Natural killer cell (primary cell): ENCODE measurements at regions not wholly inside any gene's neighbourhood (a gene's known extent, or its start where the extent isn't known, plus 50 kb on each side); places are given as distances from the start of the nearest gene placed in this dataset.

Source experiments
- ATAC-seq, 3 donors: fragments of 150-1000 bp in 2 of 3; fragments of 200-7000 bp in 1 of 3; cut with Tn5 transposase; 1 replicate in 1 of 3; 2 replicates in 2 of 3; pipeline ENCODE4 v1.10.0; 2021; ENCODE audit warnings: mild to moderate bottlenecking in 2 of 3, moderate library complexity in 2 of 3
- DNase-seq, 2 donors: peaks; one replicate each; pipeline versions ENCODE4 v3.0.0 to v3.0.0-alpha.2; 2013 to 2021; ENCODE audit warnings: mixed read lengths in 1 of 2
- H3K27ac ChIP-seq: one replicate; pipeline ENCODE4 v1.5.1; 2013; ENCODE audit warnings: mild to moderate bottlenecking, low read length
- H3K27me3 ChIP-seq: one replicate; pipeline ENCODE4 v1.6.1; 2013; ENCODE audit warnings: low read length; ENCODE audit not compliant: control insufficient read depth, insufficient read depth
- H3K36me3 ChIP-seq: one replicate; pipeline ENCODE4 v1.6.1; 2013; ENCODE audit warnings: low read length; ENCODE audit not compliant: control insufficient read depth, insufficient read depth
- H3K4me1 ChIP-seq: one replicate; pipeline ENCODE4 v1.6.1; 2013; ENCODE audit warnings: low read length; ENCODE audit not compliant: control insufficient read depth, insufficient read depth
- H3K4me3 ChIP-seq: one replicate; pipeline ENCODE4 v1.5.1; 2013; ENCODE audit warnings: low read length
- H3K9me3 ChIP-seq: one replicate; pipeline ENCODE4 v1.6.1; 2013; ENCODE audit warnings: low read length; ENCODE audit not compliant: control insufficient read depth, insufficient read depth
- H3K27ac Mint-ChIP-seq, 2 donors: one replicate each; pipeline ENCODE4 v1.8.0; 2022; ENCODE audit warnings: mild to moderate bottlenecking in 2 of 2, mixed read lengths in 2 of 2, moderate library complexity in 1 of 2
- H3K27me3 Mint-ChIP-seq, 2 donors: one replicate each; pipeline ENCODE4 v1.8.0; 2022; ENCODE audit warnings: low read depth in 2 of 2, mixed read lengths in 2 of 2
- H3K36me3 Mint-ChIP-seq: one replicate; pipeline ENCODE4 v1.8.0; 2022; ENCODE audit warnings: mixed read lengths
- H3K4me1 Mint-ChIP-seq, 2 donors: one replicate each; pipeline ENCODE4 v1.8.0; 2022; ENCODE audit warnings: mixed read lengths in 2 of 2
- H3K4me3 Mint-ChIP-seq: one replicate; pipeline ENCODE4 v1.8.0; 2022; ENCODE audit warnings: mild to moderate bottlenecking, moderate library complexity, mixed read lengths
- H3K9me3 Mint-ChIP-seq, 2 donors: one replicate each; pipeline ENCODE4 v1.8.0; 2022; ENCODE audit warnings: mixed read lengths in 2 of 2
- WGBS: methylation state at CpG from one replicate; pipeline ENCODE4 v1.1.7; 2013; ENCODE audit warnings: missing lambda C conversion rate; ENCODE audit not compliant: insufficient coverage; 5-methylcytosine and 5-hydroxymethylcytosine counted together
- intact Hi-C: fragments of 100-400 bp; cut with micrococcal nuclease; formaldehyde crosslinking; loops from one replicate; pipeline ENCODE4 v1.14.2; 2022
- TF ChIP-seq, protein P1 (sequence below): fragments of 200-600 bp; IDR thresholded peaks from one replicate; pipeline ENCODE4 v1.8.0; 2022; ENCODE audit warnings: antibody characterized with exemption

DNA sequence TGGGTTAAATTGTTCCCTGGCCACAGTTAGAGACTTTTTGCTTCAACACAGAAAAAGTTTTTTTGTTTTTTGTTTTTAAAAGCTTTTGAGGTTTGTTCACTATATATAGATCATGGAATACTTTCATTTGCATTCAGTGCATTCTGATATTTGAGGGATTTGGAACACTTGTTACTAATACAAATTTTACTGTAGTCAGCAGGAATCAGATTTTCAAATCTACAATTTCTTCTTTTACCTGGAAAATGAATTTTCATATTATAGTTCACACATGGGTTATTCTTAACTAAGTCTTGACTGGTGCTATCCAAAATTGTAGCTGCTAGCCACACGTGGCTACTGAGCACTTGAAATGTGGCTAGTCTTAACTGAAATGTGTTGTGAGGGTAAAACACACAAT lies 142.0 kb downstream of the RMI1 start:
- no peak overlapping the region for H3K27ac ChIP-seq
- intact Hi-C loops, result loop anchor here (10.0 kb wide), 1 partner anchor 48 kb away; no protein-coding TSS in a partner anchor
- ATAC-seq (no peak), DNase-seq (no peak)
- H3K4me3 ChIP-seq, result no peak overlapping the region
- no peaks in the 10 kb centered on the region for H3K9me3 Mint-ChIP-seq
- no peak overlapping the region for H3K4me3 Mint-ChIP-seq
- TF ChIP-seq, protein P1, sequence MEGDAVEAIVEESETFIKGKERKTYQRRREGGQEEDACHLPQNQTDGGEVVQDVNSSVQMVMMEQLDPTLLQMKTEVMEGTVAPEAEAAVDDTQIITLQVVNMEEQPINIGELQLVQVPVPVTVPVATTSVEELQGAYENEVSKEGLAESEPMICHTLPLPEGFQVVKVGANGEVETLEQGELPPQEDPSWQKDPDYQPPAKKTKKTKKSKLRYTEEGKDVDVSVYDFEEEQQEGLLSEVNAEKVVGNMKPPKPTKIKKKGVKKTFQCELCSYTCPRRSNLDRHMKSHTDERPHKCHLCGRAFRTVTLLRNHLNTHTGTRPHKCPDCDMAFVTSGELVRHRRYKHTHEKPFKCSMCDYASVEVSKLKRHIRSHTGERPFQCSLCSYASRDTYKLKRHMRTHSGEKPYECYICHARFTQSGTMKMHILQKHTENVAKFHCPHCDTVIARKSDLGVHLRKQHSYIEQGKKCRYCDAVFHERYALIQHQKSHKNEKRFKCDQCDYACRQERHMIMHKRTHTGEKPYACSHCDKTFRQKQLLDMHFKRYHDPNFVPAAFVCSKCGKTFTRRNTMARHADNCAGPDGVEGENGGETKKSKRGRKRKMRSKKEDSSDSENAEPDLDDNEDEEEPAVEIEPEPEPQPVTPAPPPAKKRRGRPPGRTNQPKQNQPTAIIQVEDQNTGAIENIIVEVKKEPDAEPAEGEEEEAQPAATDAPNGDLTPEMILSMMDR, result no peak
- H3K4me1 ChIP-seq, result no peaks in the 10 kb centered on the region
- no peaks in the 10 kb centered on the region for H3K9me3 ChIP-seq
- peaks cover 20 to 27% of the 10 kb centered on the region in 2 donors for H3K27me3 Mint-ChIP-seq
- peaks cover 4% of the 10 kb centered on the region for H3K36me3 Mint-ChIP-seq
- H3K27ac Mint-ChIP-seq, result no peak overlapping the region
- H3K27me3 ChIP-seq, result peaks cover 2% of the 10 kb centered on the region
- WGBS, result 17% methylated on average over 1 of the region's 1 CpG
- H3K36me3 ChIP-seq, result no peaks in the 10 kb centered on the region
- no peaks in the 10 kb centered on the region for H3K4me1 Mint-ChIP-seq

- Mint-ChIP-seq H3K9me3 (no peaks in the 10 kb centered on the region), H3K27me3 (peaks cover 17 to 18% of the 10 kb centered on the region in 2 donors), H3K4me3 (no peak overlapping the region), H3K27ac (no peak overlapping the region), H3K36me3 (no peaks in the 10 kb centered on the region), H3K4me1 (no peaks in the 10 kb centered on the region)
- WGBS, result 65% methylated on average over 2 of the region's 3 CpGs
- Histone ChIP-seq H3K27ac (no peak overlapping the region), H3K4me1 (no peaks in the 10 kb centered on the region), H3K4me3 (no peak overlapping the region), H3K36me3 (no peaks in the 10 kb centered on the region), H3K27me3 (peaks cover 2% of the 10 kb centered on the region), H3K9me3 (no peaks in the 10 kb centered on the region)
- no peak for ATAC-seq
- intact Hi-C loops, result loop anchor here (10.0 kb wide), 1 partner anchor 49 kb away; no protein-coding TSS in a partner anchor
- TF ChIP-seq, protein P1, result no peak
- DNase-seq, result no peak
Measured at GRCh38 chr9:84123648-84124406, 143.2 kb downstream of the RMI1 start.

- H3K36me3 Mint-ChIP-seq, result no peaks in the 10 kb centered on the region
Measured at GRCh38 chr9:84125046-84125445, 144.4 kb downstream of the RMI1 start.

More at GRCh38 chr9:84125046-84125445, 144.4 kb downstream of the RMI1 start:
- no peak overlapping the region for H3K4me3 Mint-ChIP-seq
- intact Hi-C loops, result loop anchor here (10.0 kb wide), 1 partner anchor 50 kb away; no protein-coding TSS in a partner anchor
- no peaks in the 10 kb centered on the region for H3K36me3 ChIP-seq
- H3K27me3 ChIP-seq, result peaks cover 2% of the 10 kb centered on the region
- H3K9me3 Mint-ChIP-seq, result no peaks in the 10 kb centered on the region
- 99% methylated on average over 2 of the region's 2 CpGs for WGBS
- no peak overlapping the region for H3K27ac ChIP-seq
- DNase-seq (no peak), ATAC-seq (no peak)
- no peaks in the 10 kb centered on the region for H3K4me1 Mint-ChIP-seq
- no peak overlapping the region for H3K4me3 ChIP-seq
- H3K9me3 ChIP-seq, result no peaks in the 10 kb centered on the region
- TF ChIP-seq, protein P1, result no peak
- peaks cover 10 to 20% of the 10 kb centered on the region in 2 donors for H3K27me3 Mint-ChIP-seq
- no peak overlapping the region for H3K27ac Mint-ChIP-seq
- H3K4me1 ChIP-seq, result no peaks in the 10 kb centered on the region
